ENCODE measurements at regions not wholly inside any gene's neighbourhood (a gene's known extent, or its start where the extent isn't known, plus 50 kb on each side); places are given as distances from the start of the nearest gene placed in this dataset.

DNA sequence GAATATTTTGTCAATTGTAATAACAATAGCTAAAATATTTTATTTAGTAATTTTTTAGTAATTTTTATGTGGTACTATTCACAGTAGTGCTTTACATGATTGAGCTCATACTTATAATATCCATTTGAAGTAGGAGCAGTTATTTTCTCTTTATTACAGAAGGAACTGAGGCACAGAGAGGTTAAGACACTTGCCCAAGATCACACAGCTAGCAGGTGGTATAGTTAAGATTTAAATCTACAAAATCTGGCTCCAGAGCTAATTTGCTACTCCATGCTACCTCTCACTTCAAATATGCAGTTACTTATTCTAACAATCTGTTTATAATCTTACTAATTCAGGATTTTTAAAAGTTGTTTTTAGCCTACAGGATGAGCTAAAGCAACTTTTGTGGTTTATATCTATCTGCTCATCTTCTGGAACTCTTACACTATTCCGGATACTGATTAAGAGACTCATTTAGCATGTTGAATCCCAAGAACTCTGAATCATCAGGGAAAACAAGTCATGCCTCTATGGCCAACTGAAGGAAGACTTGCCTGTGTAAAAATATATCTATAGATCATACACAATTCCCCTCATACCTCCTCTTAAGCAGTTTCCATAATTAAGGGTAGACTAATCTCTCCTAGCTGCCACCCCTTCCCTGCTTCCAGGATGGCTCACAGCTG lies 324.2 kb downstream of the UBE3D start:
- Histone ChIP-seq H3K4me3 (no peak overlapping the region), H3K27me3 (no peaks in the 10 kb centered on the region), H3K9ac (ENCODE audit: low read depth in 2 of 2, low read length in 2 of 2) (no peak overlapping the region), H3K27ac (no peak overlapping the region), H3K9me3 (no peaks in the 10 kb centered on the region), H3K4me1 (no peaks in the 10 kb centered on the region), H3K36me3 (no peaks in the 10 kb centered on the region)
- DNase-seq = no peak
- TF ChIP-seq, protein P1, sequence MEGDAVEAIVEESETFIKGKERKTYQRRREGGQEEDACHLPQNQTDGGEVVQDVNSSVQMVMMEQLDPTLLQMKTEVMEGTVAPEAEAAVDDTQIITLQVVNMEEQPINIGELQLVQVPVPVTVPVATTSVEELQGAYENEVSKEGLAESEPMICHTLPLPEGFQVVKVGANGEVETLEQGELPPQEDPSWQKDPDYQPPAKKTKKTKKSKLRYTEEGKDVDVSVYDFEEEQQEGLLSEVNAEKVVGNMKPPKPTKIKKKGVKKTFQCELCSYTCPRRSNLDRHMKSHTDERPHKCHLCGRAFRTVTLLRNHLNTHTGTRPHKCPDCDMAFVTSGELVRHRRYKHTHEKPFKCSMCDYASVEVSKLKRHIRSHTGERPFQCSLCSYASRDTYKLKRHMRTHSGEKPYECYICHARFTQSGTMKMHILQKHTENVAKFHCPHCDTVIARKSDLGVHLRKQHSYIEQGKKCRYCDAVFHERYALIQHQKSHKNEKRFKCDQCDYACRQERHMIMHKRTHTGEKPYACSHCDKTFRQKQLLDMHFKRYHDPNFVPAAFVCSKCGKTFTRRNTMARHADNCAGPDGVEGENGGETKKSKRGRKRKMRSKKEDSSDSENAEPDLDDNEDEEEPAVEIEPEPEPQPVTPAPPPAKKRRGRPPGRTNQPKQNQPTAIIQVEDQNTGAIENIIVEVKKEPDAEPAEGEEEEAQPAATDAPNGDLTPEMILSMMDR (IDR thresholded peaks at IDR 0.05) = no peak
- intact Hi-C loops (cut with DNase I) = no loop called here

GRCh38 chr6:82741996-82742385 lies 323.6 kb downstream of the UBE3D start:
- no peaks in the 10 kb centered on the region for H3K27me3 ChIP-seq
- no peaks in the 10 kb centered on the region for H3K9me3 ChIP-seq
- no peaks in the 10 kb centered on the region for H3K36me3 ChIP-seq
- H3K4me3 ChIP-seq = no peak overlapping the region
- no peak overlapping the region for H3K9ac ChIP-seq (ENCODE audit: low read depth in 2 of 2, low read length in 2 of 2)
- no peaks in the 10 kb centered on the region for H3K4me1 ChIP-seq
- TF ChIP-seq, protein P1 (IDR thresholded peaks at IDR 0.05) = no peak
- intact Hi-C loops (cut with DNase I) = no loop called here
- H3K27ac ChIP-seq = no peak overlapping the region
- no peak for DNase-seq

DNA sequence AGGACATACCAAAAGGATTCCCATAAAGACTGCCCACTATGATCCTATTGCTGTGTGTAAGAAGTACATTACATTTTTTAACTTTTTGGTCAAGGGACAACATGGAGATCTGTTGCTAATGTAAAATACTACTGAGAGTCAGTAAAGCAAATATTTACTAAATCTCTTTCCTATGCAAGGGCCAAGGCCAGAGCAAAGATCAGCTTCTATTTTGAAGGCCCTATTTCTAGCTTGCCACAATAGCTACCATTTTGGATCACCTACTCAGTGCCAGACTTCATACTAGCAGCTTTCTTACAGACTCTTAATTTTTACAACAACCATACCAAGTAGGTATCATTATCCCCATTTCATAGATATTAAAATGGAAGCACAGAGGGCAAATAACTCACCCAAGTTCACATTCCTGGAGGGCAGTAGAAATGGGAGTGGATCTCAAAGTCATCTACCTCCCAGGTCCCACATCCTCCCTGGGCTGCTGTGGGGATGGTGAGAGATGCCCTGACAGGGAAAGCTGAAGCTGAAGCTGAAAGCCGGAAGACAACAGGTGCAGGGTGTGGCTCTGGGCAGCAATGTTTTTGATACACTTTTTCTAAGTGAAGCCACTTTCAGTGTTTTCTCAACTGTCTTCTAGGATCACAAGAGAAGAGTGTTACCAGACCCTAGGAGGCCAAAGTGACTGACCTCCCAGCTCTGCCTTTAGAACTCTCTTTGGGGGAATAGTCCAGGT lies 321.2 kb downstream of the UBE3D start:
- Histone ChIP-seq H3K9ac (ENCODE audit: low read depth in 2 of 2, low read length in 2 of 2) (no peak overlapping the region), H3K9me3 (no peaks in the 10 kb centered on the region), H3K27me3 (no peaks in the 10 kb centered on the region), H3K4me1 (no peaks in the 10 kb centered on the region), H3K36me3 (no peaks in the 10 kb centered on the region), H3K4me3 (no peak overlapping the region), H3K27ac (no peak overlapping the region)
- intact Hi-C loops (cut with DNase I) = no loop called here
- TF ChIP-seq, protein P1 (IDR thresholded peaks at IDR 0.05) = no peak
- DNase-seq = no peak

GRCh38 chr6:82750556-82750955 lies 315.1 kb downstream of the UBE3D start:
- Histone ChIP-seq H3K27me3 (no peaks in the 10 kb centered on the region), H3K36me3 (no peaks in the 10 kb centered on the region)
- intact Hi-C loops (cut with DNase I) = no loop called here

GRCh38 chr6:82751718-82752117 lies 313.9 kb downstream of the UBE3D start:
- Histone ChIP-seq H3K36me3 (no peaks in the 10 kb centered on the region), H3K9ac (ENCODE audit: low read depth in 2 of 2, low read length in 2 of 2) (no peak overlapping the region), H3K9me3 (no peaks in the 10 kb centered on the region), H3K4me1 (no peaks in the 10 kb centered on the region), H3K4me3 (no peak overlapping the region), H3K27ac (no peak overlapping the region), H3K27me3 (no peaks in the 10 kb centered on the region)
- TF ChIP-seq, protein P1 (IDR thresholded peaks at IDR 0.05) = no peak
- intact Hi-C loops (cut with DNase I) = no loop called here
- DNase-seq = no peak

More at GRCh38 chr6:82750556-82750955, 315.1 kb downstream of the UBE3D start:
- Histone ChIP-seq H3K9me3 (no peaks in the 10 kb centered on the region), H3K9ac (ENCODE audit: low read depth in 2 of 2, low read length in 2 of 2) (no peak overlapping the region), H3K4me3 (no peak overlapping the region), H3K4me1 (no peaks in the 10 kb centered on the region), H3K27ac (no peak overlapping the region)
- TF ChIP-seq, protein P1 (IDR thresholded peaks at IDR 0.05) = no peak
- no peak for DNase-seq

All from colonic mucosa (tissue), 4 donors.